ENCODE measurements at regions not wholly inside any gene's neighbourhood (a gene's known extent, or its start where the extent isn't known, plus 50 kb on each side); places are given as distances from the start of the nearest gene placed in this dataset.

DNA sequence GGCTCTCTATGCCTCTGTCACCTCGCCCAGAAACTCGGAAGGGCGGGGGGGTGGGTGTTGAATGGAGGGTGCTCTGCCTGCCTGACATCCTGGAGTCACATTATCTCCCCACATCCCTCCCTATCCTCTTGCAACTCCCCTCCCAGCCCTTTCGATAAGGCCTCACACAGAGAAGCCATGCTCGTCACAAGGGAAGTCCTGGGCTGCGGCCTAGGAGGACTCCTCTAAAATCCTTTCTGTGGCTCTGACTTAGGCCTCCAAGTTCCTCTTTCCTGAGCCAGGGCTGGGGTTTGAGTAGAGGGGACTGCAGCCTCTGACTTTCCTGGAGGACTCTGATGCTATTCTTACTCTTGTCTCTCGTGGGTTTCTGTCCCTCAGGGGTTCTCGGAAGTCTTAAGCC lies 75.0 kb upstream of the PKDCC start:
- Histone ChIP-seq H3K27ac (ENCODE audit: insufficient read depth, low read length, poor library complexity, severe bottlenecking) (no peak overlapping the region), H3K4me1 (ENCODE audit: control insufficient read depth, insufficient read depth, low read length, poor library complexity, severe bottlenecking) (no peaks in the 10 kb centered on the region), H3K4me3 (ENCODE audit: insufficient read depth, low read depth, low read length, poor library complexity, severe bottlenecking) (no peak overlapping the region), H3K27me3 (replicated peaks; ENCODE audit: control insufficient read depth, insufficient read depth, low read length, poor library complexity, severe bottlenecking) (no peaks in the 10 kb centered on the region), H3K36me3 (ENCODE audit: control insufficient read depth, insufficient read depth, low read length) (no peaks in the 10 kb centered on the region), H3K9me3 (ENCODE audit: control insufficient read depth, low read length) (no peaks in the 10 kb centered on the region)
- no peak for DNase-seq

DNA sequence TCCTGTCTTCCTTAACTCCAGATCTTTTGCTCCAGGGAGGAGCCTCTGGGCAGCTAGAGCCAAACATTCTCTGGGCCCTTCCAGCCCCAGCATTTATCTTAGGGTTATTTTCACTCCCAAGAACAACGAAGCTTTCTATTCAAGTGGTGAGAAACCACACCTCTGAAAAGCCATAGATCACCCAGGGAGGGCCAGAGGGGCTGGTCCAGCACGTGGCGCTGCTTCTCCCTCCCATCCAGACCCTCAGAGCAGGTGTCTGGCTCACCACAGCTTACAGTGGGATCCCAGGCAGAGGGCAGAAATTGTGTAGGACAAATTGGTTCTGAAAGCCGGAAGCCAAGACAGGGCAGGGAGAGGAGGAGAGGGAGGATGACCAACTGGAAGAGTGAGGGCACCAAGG lies 74.0 kb upstream of the PKDCC start:
- H3K27ac ChIP-seq (ENCODE audit: insufficient read depth, low read length, poor library complexity, severe bottlenecking), result no peak overlapping the region
- no peaks in the 10 kb centered on the region for H3K36me3 ChIP-seq (ENCODE audit: control insufficient read depth, insufficient read depth, low read length)
- DNase-seq, result no peak
- no peaks in the 10 kb centered on the region for H3K27me3 ChIP-seq (replicated peaks; ENCODE audit: control insufficient read depth, insufficient read depth, low read length, poor library complexity, severe bottlenecking)
- H3K9me3 ChIP-seq (ENCODE audit: control insufficient read depth, low read length), result no peaks in the 10 kb centered on the region
- no peaks in the 10 kb centered on the region for H3K4me1 ChIP-seq (ENCODE audit: control insufficient read depth, insufficient read depth, low read length, poor library complexity, severe bottlenecking)
- no peak overlapping the region for H3K4me3 ChIP-seq (ENCODE audit: insufficient read depth, low read depth, low read length, poor library complexity, severe bottlenecking)

DNA sequence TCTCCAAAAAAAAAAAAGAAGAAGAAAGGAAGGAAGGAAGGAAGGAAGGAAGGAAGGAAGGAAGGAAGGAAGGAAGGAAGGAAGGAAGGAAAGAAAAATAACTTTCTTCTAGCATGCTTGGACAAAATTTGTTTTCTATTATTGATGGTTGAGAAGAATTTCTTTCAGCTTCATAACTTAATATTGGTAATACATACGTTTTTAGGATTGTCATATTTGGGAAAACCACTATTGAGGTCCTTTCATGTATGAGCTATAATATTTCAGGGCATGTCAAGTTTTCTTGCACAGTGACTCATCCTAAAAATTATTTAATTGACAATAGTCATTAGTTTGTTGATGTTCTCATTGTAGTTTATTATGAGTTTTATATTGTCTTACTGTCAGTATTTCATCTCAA lies 66.4 kb upstream of the PKDCC start:
- Histone ChIP-seq H3K4me3 (ENCODE audit: insufficient read depth, low read depth, low read length, poor library complexity, severe bottlenecking) (no peak overlapping the region), H3K27ac (ENCODE audit: insufficient read depth, low read length, poor library complexity, severe bottlenecking) (no peak overlapping the region), H3K27me3 (replicated peaks; ENCODE audit: control insufficient read depth, insufficient read depth, low read length, poor library complexity, severe bottlenecking) (peaks cover 4% of the 10 kb centered on the region), H3K4me1 (ENCODE audit: control insufficient read depth, insufficient read depth, low read length, poor library complexity, severe bottlenecking) (no peaks in the 10 kb centered on the region), H3K36me3 (ENCODE audit: control insufficient read depth, insufficient read depth, low read length) (no peaks in the 10 kb centered on the region), H3K9me3 (ENCODE audit: control insufficient read depth, low read length) (no peaks in the 10 kb centered on the region)
- no peak for DNase-seq

GRCh38 chr2:41985573-41986095 lies 62.2 kb upstream of the PKDCC start:
- Histone ChIP-seq H3K4me3 (ENCODE audit: insufficient read depth, low read depth, low read length, poor library complexity, severe bottlenecking) (no peak overlapping the region), H3K9me3 (ENCODE audit: control insufficient read depth, low read length) (no peaks in the 10 kb centered on the region), H3K36me3 (ENCODE audit: control insufficient read depth, insufficient read depth, low read length) (no peaks in the 10 kb centered on the region), H3K4me1 (ENCODE audit: control insufficient read depth, insufficient read depth, low read length, poor library complexity, severe bottlenecking) (no peaks in the 10 kb centered on the region), H3K27ac (ENCODE audit: insufficient read depth, low read length, poor library complexity, severe bottlenecking) (no peak overlapping the region), H3K27me3 (replicated peaks; ENCODE audit: control insufficient read depth, insufficient read depth, low read length, poor library complexity, severe bottlenecking) (peaks cover 4% of the 10 kb centered on the region)
- DNase-seq, result no peak

- H3K4me3 ChIP-seq (ENCODE audit: insufficient read depth, low read depth, low read length, poor library complexity, severe bottlenecking), result no peak overlapping the region
- H3K27me3 ChIP-seq (replicated peaks; ENCODE audit: control insufficient read depth, insufficient read depth, low read length, poor library complexity, severe bottlenecking), result no peaks in the 10 kb centered on the region
- no peaks in the 10 kb centered on the region for H3K4me1 ChIP-seq (ENCODE audit: control insufficient read depth, insufficient read depth, low read length, poor library complexity, severe bottlenecking)
- DNase-seq, result no peak
- H3K27ac ChIP-seq (ENCODE audit: insufficient read depth, low read length, poor library complexity, severe bottlenecking), result no peak overlapping the region
- no peaks in the 10 kb centered on the region for H3K36me3 ChIP-seq (ENCODE audit: control insufficient read depth, insufficient read depth, low read length)
- H3K9me3 ChIP-seq (ENCODE audit: control insufficient read depth, low read length), result no peaks in the 10 kb centered on the region
Observed at GRCh38 chr2:41989501-41990180, 58.2 kb upstream of the PKDCC start.

DNA sequence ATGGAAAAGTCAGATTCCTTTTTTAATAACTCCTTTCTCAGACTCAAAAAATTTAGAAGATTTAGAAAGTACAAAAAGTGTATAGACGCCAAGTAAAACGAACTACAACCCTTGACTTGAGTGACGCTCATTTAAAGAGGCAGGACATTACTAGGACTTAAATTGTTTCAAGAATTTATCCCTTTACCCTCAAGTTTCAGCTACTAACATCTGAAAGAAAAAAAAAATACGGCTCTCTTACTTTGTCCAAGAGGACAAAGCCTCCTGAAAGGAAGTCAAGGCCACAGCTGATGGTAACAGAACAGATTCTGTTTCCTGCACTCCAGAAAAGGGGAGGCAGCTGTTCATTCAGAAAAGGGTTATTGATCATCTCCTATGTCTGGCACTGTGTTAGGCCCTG lies 57.6 kb upstream of the PKDCC start:
- H3K27ac ChIP-seq (ENCODE audit: insufficient read depth, low read length, poor library complexity, severe bottlenecking), result no peak overlapping the region
- no peak overlapping the region for H3K4me3 ChIP-seq (ENCODE audit: insufficient read depth, low read depth, low read length, poor library complexity, severe bottlenecking)
- no peak for DNase-seq
- no peaks in the 10 kb centered on the region for H3K27me3 ChIP-seq (replicated peaks; ENCODE audit: control insufficient read depth, insufficient read depth, low read length, poor library complexity, severe bottlenecking)
- H3K9me3 ChIP-seq (ENCODE audit: control insufficient read depth, low read length), result no peaks in the 10 kb centered on the region
- no peaks in the 10 kb centered on the region for H3K36me3 ChIP-seq (ENCODE audit: control insufficient read depth, insufficient read depth, low read length)
- H3K4me1 ChIP-seq (ENCODE audit: control insufficient read depth, insufficient read depth, low read length, poor library complexity, severe bottlenecking), result no peaks in the 10 kb centered on the region

DNA sequence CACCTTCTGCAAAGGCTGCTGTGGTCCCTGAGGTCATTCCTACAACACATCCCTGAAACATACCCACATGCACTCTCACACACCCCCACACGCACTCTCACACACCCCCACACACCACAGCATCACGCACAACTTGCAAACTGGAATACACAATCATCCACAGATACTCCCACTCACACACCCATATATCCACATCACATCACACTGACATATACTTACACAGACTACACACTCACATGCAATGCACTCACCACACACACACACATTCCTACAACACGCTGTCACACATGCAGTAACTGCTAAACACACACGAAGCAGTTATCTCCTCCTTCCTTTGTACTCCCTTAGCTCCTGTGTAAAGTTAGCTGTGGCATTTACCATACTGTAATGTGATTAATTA lies 57.1 kb upstream of the PKDCC start:
- H3K27ac ChIP-seq (ENCODE audit: insufficient read depth, low read length, poor library complexity, severe bottlenecking), result no peak overlapping the region
- no peaks in the 10 kb centered on the region for H3K36me3 ChIP-seq (ENCODE audit: control insufficient read depth, insufficient read depth, low read length)
- H3K4me3 ChIP-seq (ENCODE audit: insufficient read depth, low read depth, low read length, poor library complexity, severe bottlenecking), result no peak overlapping the region
- H3K27me3 ChIP-seq (replicated peaks; ENCODE audit: control insufficient read depth, insufficient read depth, low read length, poor library complexity, severe bottlenecking), result no peaks in the 10 kb centered on the region
- DNase-seq, result no peak
- no peaks in the 10 kb centered on the region for H3K4me1 ChIP-seq (ENCODE audit: control insufficient read depth, insufficient read depth, low read length, poor library complexity, severe bottlenecking)
- H3K9me3 ChIP-seq (ENCODE audit: control insufficient read depth, low read length), result no peaks in the 10 kb centered on the region

- no peak overlapping the region for H3K4me3 ChIP-seq (ENCODE audit: insufficient read depth, low read depth, low read length, poor library complexity, severe bottlenecking)
- H3K27me3 ChIP-seq (replicated peaks; ENCODE audit: control insufficient read depth, insufficient read depth, low read length, poor library complexity, severe bottlenecking), result no peaks in the 10 kb centered on the region
- H3K27ac ChIP-seq (ENCODE audit: insufficient read depth, low read length, poor library complexity, severe bottlenecking), result no peak overlapping the region
- no peak for DNase-seq
- H3K9me3 ChIP-seq (ENCODE audit: control insufficient read depth, low read length), result no peaks in the 10 kb centered on the region
- H3K36me3 ChIP-seq (ENCODE audit: control insufficient read depth, insufficient read depth, low read length), result no peaks in the 10 kb centered on the region
- H3K4me1 ChIP-seq (ENCODE audit: control insufficient read depth, insufficient read depth, low read length, poor library complexity, severe bottlenecking), result no peaks in the 10 kb centered on the region
Observed at GRCh38 chr2:41992056-41992642, 55.7 kb upstream of the PKDCC start.

DNA sequence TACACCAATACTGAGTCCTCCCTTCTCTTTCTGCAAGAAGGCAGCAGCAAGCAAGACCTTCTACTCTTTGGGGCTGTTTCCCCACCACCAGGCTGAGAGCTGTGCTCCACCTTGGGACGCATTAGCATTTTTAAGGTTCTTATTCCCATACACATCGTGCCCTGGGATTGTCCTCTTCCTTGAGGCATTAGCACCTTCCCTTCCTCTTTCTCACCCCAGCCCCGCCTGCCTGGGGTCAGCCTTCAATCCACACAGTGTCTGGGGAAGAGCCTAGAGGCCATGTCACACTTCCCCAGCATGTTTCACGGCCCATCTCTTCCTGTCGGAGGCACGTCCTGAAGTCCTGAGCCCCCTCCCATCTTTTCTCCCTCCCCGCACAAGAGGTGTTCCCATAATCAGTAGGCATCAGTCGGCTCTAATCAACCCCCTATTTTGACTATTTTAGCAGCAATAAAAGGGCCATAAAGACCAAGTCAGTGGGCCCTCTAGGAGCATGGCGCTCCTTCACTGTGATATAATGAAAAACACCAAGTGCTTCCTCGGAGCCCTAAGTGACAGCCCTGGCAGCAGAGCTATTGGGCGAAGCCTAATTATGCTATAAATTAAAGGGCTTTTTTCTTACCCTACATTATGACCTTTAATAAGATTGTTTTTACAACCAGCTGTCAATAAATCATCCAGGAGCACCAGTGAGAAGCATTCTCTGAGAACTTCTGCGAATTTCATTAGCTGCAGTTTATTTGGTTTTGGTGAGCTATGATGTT lies 55.0 kb upstream of the PKDCC start:
- Histone ChIP-seq H3K4me1 (ENCODE audit: control insufficient read depth, insufficient read depth, low read length, poor library complexity, severe bottlenecking) (no peaks in the 10 kb centered on the region), H3K9me3 (ENCODE audit: control insufficient read depth, low read length) (no peaks in the 10 kb centered on the region), H3K27ac (ENCODE audit: insufficient read depth, low read length, poor library complexity, severe bottlenecking) (no peak overlapping the region), H3K4me3 (ENCODE audit: insufficient read depth, low read depth, low read length, poor library complexity, severe bottlenecking) (no peak overlapping the region), H3K27me3 (replicated peaks; ENCODE audit: control insufficient read depth, insufficient read depth, low read length, poor library complexity, severe bottlenecking) (no peaks in the 10 kb centered on the region), H3K36me3 (ENCODE audit: control insufficient read depth, insufficient read depth, low read length) (no peaks in the 10 kb centered on the region)
- no peak for DNase-seq

DNA sequence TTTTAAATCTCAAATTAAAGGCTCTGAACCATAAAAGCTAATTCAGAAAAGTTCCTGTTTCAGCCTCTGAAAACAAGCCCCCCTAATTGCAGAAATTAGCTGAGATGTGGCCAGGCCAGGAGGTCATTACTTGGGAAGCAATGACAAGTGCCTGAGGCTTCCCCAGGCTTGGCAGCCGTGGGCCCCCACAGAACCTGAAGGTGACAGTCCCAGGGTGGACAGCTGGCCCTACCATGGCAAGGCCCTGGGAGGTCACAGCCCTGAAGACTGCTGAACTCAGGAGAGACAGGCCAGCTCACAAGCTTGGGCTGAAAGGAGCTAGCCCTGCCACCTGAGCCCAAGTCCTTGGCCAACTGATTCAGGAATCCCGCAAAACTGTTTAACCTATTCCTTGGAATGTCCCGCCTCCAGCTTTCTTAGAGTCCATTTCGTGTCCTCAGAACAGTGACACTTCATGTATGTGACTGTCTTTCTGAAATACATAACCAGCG lies 54.3 kb upstream of the PKDCC start:
- no peak for DNase-seq
- Histone ChIP-seq H3K9me3 (ENCODE audit: control insufficient read depth, low read length) (no peaks in the 10 kb centered on the region), H3K4me1 (ENCODE audit: control insufficient read depth, insufficient read depth, low read length, poor library complexity, severe bottlenecking) (no peaks in the 10 kb centered on the region), H3K36me3 (ENCODE audit: control insufficient read depth, insufficient read depth, low read length) (no peaks in the 10 kb centered on the region), H3K4me3 (ENCODE audit: insufficient read depth, low read depth, low read length, poor library complexity, severe bottlenecking) (no peak overlapping the region), H3K27me3 (replicated peaks; ENCODE audit: control insufficient read depth, insufficient read depth, low read length, poor library complexity, severe bottlenecking) (no peaks in the 10 kb centered on the region), H3K27ac (ENCODE audit: insufficient read depth, low read length, poor library complexity, severe bottlenecking) (no peak overlapping the region)

Data from effector memory CD4-positive, alpha-beta T cell (primary cell).